AG04450 (cell line): ENCODE measurements at regions not wholly inside any gene's neighbourhood (a gene's known extent, or its start where the extent isn't known, plus 50 kb on each side); places are given as distances from the start of the nearest gene placed in this dataset.

Experiments
- CTCF ChIA-PET: fragments of 300-600, 350-600 bp; formaldehyde crosslinking; extraction: SDS; loops from one replicate; lab custom pipeline; 2022; ENCODE audit warnings: antibody characterized with exemption, inconsistent platforms; lab: Charles Lee
- POLR2A ChIA-PET: fragments of 350-600 bp; formaldehyde crosslinking; extraction: SDS; loops from one replicate; lab custom pipeline; 2021; ENCODE audit warnings: antibody characterized with exemption, inconsistent platforms; lab: Yijun Ruan, JAX
- DNase-seq: peaks from one replicate; pipeline ENCODE4 v3.0.0-alpha.2; 2011; ENCODE audit warnings: low read depth, low spot score
- H3K27ac ChIP-seq: one replicate; pipeline ENCODE4 v1.5.1; 2012; ENCODE audit warnings: low read depth, low read length, control low read depth
- H3K27me3 ChIP-seq: one replicate; pipeline ENCODE4 v1.6.0; 2012; ENCODE audit warnings: low read length; ENCODE audit not compliant: control insufficient read depth, insufficient read depth
- H3K4me3 ChIP-seq: 2 replicates; pipeline ENCODE4 v1.5.1; 2011; ENCODE audit warnings: mild to moderate bottlenecking, low read depth, low read length, control low read depth
- H3K9me3 ChIP-seq: 2 replicates; pipeline ENCODE4 v1.5.1; 2012; ENCODE audit warnings: low read length; ENCODE audit not compliant: control insufficient read depth, insufficient read depth
- TF ChIP-seq, protein P1 (sequence below): IDR thresholded peaks from 2 replicates; pipeline ENCODE4 v1.5.1; 2011; ENCODE audit warnings: low read depth, low read length, control low read depth, inconsistent platforms

DNA sequence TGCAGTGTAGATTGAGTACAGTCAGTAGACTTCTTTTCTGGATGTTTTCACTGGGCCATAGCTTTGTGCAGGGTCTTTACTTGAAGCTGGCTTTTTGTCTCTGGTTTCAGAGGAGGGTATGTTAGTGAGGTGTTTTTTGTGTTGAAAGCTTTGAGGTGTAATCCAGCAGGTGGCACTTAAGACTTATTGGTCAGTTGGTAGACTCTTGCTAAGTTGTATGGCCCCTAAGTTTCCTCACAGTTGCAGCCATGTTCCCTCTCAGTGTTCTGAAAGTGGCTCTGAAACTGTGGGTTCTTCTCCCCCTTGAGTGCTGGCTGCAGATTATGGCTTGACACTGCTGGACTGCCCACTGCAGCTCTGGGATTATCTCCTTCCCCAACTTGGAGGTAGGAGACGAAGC is 55.7 kb upstream of the SLC44A1 start:
- Histone ChIP-seq H3K27me3 (no peaks in the 10 kb centered on the region), H3K27ac (no peak overlapping the region), H3K4me3 (no peak overlapping the region), H3K9me3 (no peaks in the 10 kb centered on the region)
- ChIA-PET POLR2A (no interaction called here), CTCF (interaction anchor here (0.9 to 1.3 kb wide), 2 partner anchors 13 to 326 kb away, joined by 3 to 4 read pairs; no protein-coding TSS in a partner anchor)
- no peak for DNase-seq
- TF ChIP-seq, protein P1, sequence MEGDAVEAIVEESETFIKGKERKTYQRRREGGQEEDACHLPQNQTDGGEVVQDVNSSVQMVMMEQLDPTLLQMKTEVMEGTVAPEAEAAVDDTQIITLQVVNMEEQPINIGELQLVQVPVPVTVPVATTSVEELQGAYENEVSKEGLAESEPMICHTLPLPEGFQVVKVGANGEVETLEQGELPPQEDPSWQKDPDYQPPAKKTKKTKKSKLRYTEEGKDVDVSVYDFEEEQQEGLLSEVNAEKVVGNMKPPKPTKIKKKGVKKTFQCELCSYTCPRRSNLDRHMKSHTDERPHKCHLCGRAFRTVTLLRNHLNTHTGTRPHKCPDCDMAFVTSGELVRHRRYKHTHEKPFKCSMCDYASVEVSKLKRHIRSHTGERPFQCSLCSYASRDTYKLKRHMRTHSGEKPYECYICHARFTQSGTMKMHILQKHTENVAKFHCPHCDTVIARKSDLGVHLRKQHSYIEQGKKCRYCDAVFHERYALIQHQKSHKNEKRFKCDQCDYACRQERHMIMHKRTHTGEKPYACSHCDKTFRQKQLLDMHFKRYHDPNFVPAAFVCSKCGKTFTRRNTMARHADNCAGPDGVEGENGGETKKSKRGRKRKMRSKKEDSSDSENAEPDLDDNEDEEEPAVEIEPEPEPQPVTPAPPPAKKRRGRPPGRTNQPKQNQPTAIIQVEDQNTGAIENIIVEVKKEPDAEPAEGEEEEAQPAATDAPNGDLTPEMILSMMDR: no peak

DNA sequence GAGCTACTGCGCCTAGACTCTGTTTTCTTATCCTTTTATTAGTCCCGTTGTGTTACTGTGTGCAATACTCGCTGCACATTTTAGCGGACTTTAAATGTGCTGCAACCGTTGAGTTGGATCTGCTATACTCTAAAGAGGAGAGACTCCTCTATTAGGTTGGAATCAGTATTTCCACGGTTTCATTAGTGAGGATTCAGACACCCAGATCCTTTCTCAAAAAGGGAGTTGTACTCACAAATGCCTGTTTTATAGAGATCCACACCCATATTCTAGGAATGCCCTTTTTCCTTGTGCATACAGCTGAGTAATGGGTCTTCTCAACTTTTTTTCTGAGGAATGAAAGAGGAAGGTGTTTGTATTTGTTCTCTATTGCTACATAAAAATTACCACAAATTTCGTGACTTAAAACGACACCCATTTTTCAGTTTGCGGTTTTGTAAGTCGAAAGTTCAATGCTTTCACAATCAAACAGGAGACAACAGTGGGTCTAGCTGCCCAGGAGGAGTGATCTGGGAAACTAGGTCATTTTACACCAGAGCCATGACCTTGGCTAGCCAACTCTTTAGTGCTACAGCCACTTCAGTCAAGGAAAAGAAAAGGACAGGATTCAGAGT is 52.8 kb upstream of the SLC44A1 start:
- ChIA-PET POLR2A (no interaction called here), CTCF (no interaction called here)
- TF ChIP-seq, protein P1: no peak
- no peak for DNase-seq
- Histone ChIP-seq H3K4me3 (no peak overlapping the region), H3K27me3 (no peaks in the 10 kb centered on the region), H3K27ac (no peak overlapping the region), H3K9me3 (no peaks in the 10 kb centered on the region)

DNA sequence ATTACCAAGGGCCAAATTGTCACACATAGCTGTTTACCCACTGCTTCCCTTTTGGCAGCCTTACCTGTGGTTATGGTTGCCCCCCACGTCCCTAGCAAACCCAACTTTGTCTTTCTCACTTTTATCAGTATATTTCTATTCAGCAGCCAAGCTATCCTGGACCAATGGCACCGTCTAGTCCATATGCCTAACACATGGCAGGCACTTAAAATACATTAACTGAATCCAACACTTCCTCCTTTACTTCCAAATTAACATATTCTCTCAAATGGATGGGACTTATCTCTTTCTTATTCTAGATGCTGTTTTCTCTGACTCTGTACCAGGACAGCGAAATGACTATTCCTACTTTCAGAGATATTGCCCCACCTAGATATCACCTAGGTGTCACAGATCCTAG is 50.9 kb upstream of the SLC44A1 start:
- no peak overlapping the region for H3K4me3 ChIP-seq
- CTCF ChIA-PET: no interaction called here
- TF ChIP-seq, protein P1: no peak
- no peak for DNase-seq
- no peaks in the 10 kb centered on the region for H3K27me3 ChIP-seq
- H3K9me3 ChIP-seq: no peaks in the 10 kb centered on the region
- POLR2A ChIA-PET: no interaction called here
- no peak overlapping the region for H3K27ac ChIP-seq

DNA sequence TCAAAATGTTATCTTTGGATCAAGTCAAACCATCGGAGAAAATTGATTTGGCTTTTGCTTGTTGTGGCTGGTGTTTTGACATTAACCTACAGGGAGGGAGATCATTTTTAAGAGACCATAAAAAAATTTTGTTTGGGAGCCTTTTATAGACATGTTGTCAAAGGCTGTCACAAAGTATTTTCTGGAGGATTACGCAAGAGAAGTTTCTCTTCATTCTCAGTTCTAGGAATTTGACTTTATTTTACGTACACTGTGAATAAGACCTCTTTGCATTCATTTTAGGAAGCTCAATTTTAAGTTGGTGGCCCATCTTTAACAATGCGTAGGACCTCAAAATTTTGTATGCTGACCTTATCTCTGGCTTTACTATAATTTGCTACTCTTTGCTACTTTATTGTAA is 50.2 kb upstream of the SLC44A1 start:
- ChIA-PET POLR2A (no interaction called here), CTCF (no interaction called here)
- Histone ChIP-seq H3K27me3 (no peaks in the 10 kb centered on the region), H3K4me3 (no peak overlapping the region), H3K9me3 (no peaks in the 10 kb centered on the region), H3K27ac (no peak overlapping the region)
- DNase-seq: no peak
- TF ChIP-seq, protein P1: no peak
